ENCODE measurements at regions not wholly inside any gene's neighbourhood (a gene's known extent, or its start where the extent isn't known, plus 50 kb on each side); places are given as distances from the start of the nearest gene placed in this dataset.
"Not testable (repeated sequence)": the region's sequence is repeated elsewhere in the genome, so short reads cannot be mapped to it uniquely, and the experiment has no call there.

- DNase-seq (ENCODE audit: extremely low read depth in 1 of 11, low read depth in 9 of 11, low spot score in 4 of 11) = not testable (repeated sequence)
Measured at GRCh38 chr22:23449748-23450433, 130.2 kb downstream of the IGLL1 start.

DNA sequence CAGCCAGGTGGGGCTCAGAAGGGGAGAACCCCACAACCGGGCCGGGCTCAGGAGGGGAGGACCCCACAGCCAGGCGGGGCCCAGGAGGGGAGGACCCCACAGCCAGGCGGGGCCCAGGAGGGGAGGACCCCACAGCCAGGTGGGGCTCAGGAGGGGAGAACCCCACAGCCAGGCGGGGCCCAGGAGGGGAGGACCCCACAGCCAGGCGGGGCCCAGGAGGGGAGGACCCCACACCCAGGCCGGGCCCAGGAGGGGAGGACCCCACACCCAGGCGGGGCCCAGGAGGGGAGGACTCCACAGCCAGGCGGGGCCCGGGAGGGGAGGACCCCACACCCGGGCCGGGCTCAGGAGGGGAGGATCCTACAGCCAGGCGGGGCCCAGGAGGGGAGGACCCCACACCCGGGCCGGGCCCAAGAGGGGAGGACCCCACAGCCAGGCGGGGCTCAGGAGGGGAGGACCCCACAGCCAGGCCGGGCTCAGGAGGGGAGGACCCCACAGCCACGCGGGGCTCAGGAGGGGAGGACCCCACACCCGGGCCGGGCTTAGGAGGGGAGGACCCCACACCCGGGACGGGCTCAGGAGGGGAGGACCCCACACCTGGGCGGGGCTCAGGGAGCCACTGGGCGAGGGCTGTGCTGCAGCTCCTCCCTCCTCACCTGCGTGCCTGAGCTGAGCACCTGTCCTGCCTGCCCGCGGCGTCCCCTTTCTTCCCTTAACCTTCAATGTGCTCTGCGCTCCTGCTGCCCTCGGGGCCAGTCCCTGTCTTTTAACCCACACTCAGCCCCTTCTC, 131.4 kb downstream of the IGLL1 start:
- not testable (repeated sequence) for DNase-seq (ENCODE audit: extremely low read depth in 1 of 11, low read depth in 9 of 11, low spot score in 4 of 11)

DNA sequence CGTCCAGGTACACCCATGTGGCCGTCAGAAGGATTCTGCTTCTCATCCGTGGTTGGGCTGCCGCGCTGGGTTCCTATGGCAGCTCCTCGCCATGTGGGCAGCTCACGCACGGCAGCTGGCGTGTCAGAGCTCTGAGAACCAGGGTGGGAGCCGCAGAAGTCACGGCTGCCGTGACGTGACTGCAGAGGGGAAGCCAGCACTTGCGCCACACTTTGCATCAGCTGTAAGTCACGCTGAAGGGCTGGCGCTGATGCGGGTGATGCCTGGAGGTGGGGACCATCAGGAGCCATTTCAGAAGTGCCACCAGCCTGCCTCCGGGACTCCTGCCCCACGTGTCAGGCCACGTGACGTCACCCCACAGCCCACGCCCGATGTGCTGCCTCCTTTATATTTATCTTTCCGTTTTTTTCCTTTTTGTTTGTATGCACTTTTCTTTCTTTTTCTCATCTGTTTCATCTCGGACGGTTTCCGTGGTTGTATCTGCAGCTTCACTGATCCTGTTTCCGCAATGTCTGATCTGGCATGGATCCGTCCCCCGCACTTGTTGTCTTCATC, 133.2 kb downstream of the IGLL1 start:
- DNase-seq (ENCODE audit: extremely low read depth in 1 of 11, low read depth in 9 of 11, low spot score in 4 of 11) = no peak

DNA sequence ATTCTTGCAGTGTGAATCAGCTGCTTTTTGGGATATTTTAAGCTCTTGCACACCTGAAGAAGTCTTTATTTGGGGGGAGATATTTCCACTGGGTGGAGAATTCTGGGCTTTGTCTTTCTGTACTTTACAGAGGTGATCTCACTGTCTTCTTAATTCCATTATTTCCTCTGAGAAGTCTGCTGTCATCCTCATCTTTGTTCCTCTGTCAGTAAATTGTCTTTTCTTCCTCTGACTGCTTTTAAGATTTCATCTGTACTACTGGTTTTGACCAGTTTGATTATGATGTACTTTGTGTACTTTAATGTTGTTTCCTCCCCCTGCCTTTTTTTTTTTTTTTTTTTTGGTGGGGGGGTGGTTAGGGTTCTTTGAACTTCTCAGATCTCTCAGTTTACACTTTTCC, 133.9 kb downstream of the IGLL1 start:
- DNase-seq (ENCODE audit: extremely low read depth in 1 of 11, low read depth in 9 of 11, low spot score in 4 of 11) = not testable (repeated sequence)

- DNase-seq (ENCODE audit: extremely low read depth in 1 of 11, low read depth in 9 of 11, low spot score in 4 of 11) = not testable (repeated sequence)
Measured at GRCh38 chr22:23443905-23444304, 136.2 kb downstream of the IGLL1 start.

DNA sequence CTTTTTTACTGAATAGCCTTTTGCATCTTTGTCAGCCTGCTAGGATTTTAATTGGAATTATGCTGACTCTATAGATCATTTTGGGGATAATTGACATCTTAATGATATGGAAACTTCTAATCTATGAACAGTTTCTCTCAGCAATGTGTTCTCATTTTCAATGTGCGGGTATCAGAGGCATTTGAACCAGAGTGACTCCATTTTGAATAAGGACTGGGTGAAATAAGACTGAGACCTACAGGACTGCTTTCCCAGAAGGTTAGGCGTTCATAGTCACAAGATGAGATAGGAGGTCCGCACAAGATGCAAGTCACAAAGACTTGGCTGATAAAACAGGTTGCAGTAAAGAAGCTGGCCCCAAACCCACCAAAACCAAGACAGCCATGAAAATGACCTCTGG, 140.5 kb downstream of the IGLL1 start:
- not testable (repeated sequence) for DNase-seq (ENCODE audit: extremely low read depth in 1 of 11, low read depth in 9 of 11, low spot score in 4 of 11)

DNA sequence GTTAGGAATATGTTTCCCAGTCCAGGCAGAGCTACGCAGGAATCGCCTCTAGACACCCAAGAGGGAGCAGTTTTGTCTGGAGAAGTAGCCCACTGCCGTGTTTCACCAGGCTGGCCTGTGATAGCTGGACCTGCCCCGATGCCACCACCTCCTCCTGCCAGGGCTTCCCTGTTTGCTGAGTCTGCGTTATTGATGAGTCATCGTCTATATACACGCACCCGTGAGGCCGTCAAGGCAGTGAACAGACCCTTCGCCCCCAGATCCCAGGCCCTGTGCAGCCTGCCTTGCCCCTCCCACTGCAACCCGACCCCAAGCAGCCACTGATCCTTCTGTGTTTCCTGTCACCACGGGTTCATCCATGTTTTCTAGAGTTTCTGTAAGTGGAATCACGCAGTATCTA, 141.9 kb downstream of the IGLL1 start:
- DNase-seq (ENCODE audit: extremely low read depth in 1 of 11, low read depth in 9 of 11, low spot score in 4 of 11) = no peak

DNA sequence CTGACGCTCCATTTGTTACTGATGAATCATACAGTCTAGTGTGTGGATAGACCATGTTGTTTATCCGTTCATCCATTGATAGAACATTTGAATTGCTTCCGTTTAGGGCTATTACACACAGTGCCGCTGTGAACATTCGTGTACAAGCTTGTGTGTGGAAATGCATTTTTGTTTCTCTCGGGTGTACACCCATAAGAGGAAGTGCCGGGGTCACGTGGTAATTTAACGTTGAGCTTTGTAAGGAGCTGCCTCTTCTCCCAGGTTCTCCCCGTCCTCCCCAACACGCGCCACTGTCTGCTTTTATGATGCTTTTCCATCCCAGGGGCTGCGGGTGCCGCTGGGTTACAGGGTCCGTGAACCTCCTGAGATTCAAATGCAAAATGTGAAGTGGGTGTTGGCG, 142.3 kb downstream of the IGLL1 start:
- DNase-seq (ENCODE audit: extremely low read depth in 1 of 11, low read depth in 9 of 11, low spot score in 4 of 11) = no peak

- not testable (repeated sequence) for DNase-seq (ENCODE audit: extremely low read depth in 1 of 11, low read depth in 9 of 11, low spot score in 4 of 11)
Measured at GRCh38 chr22:23437107-23437395, 143.0 kb downstream of the IGLL1 start.

- not testable (repeated sequence) for DNase-seq (ENCODE audit: extremely low read depth in 1 of 11, low read depth in 9 of 11, low spot score in 4 of 11)
Measured at GRCh38 chr22:23436354-23437106, 143.6 kb downstream of the IGLL1 start.

GRCh38 chr22:23435186-23435585, 144.9 kb downstream of the IGLL1 start:
- DNase-seq (ENCODE audit: extremely low read depth in 1 of 11, low read depth in 9 of 11, low spot score in 4 of 11) = not testable (repeated sequence)

DNA sequence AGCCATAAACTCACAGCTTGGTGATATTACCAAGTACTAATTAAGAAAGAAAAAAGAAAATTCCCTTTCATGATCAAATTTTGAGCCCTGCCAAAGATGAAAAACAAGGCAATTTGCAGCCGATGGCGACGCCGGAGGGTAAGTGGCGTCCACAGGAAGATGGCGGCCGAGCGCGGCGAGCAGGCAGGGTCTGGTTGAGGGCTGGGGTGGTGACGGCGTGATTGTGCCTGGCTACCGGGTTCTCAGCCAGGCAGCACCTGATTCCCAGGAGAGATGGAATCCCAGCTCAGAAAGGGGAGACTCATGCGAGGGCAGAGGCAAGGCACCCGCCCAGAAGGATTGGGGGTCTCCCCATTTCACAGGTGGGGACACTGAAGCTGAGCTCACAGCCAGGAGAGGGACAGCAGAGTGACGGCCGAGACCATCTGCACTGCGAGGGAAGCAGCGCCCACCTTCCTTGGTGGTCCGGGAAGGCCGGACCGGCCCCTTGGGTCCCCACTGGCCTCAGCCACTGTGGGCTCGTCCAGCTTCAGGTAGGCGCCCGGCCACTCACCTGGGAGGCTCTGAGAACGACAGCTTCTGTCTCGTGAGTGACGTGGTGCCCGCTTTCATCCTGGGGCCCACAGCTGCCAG, 145.8 kb downstream of the IGLL1 start:
- not testable (repeated sequence) for DNase-seq (ENCODE audit: extremely low read depth in 1 of 11, low read depth in 9 of 11, low spot score in 4 of 11)

GRCh38 chr22:23433127-23434005, 146.7 kb downstream of the IGLL1 start:
- DNase-seq (ENCODE audit: extremely low read depth in 1 of 11, low read depth in 9 of 11, low spot score in 4 of 11) = peak in 3 of 11 donors; percentile 18 to 32 (median 28)

GRCh38 chr22:23432719-23433118, 147.4 kb downstream of the IGLL1 start:
- not testable (repeated sequence) for DNase-seq (ENCODE audit: extremely low read depth in 1 of 11, low read depth in 9 of 11, low spot score in 4 of 11)

DNA sequence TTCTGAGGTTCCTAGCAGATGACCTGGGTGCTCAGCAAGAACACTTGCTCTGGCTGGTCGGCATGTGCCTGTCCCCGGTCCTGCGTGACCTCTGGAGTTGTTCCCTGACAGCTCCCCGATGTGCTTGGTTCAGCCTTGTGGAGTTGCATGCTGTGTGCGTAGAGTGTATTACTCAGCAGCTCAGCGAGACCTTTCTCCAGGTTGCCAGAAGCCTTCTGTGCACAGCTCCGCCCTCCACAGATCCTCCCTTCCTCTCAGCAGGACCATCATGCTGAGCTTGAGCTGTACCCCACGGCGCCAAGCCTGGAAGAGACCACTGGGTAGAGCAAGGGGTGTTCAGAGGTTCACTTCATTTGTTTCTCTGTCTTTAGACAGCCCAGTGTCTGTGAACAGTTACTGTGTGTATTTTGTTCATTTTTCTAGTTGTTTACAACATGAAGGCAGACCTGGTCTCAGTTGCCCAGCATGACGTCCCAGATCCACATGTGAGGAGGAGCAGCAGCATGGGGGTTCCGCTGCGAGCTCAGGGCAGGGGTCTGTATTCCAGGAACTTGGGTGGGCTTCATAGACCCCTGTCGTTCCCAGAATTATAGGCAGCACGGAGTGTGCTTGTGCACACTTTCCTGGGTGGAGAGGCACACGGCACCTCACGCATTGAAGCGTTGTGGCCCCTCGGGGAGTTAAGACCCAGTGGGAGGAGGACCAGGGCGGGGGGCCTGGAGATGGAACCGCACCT, 148.6 kb downstream of the IGLL1 start:
- DNase-seq (ENCODE audit: extremely low read depth in 1 of 11, low read depth in 9 of 11, low spot score in 4 of 11) = no peak

GRCh38 chr22:23424551-23425068, 155.5 kb downstream of the IGLL1 start:
- not testable (repeated sequence) for DNase-seq (ENCODE audit: extremely low read depth in 1 of 11, low read depth in 9 of 11, low spot score in 4 of 11)

GRCh38 chr22:23424031-23424430, 156.1 kb downstream of the IGLL1 start:
- no peak for DNase-seq (ENCODE audit: extremely low read depth in 1 of 11, low read depth in 9 of 11, low spot score in 4 of 11)
